RPMI7951 (cell line): ENCODE measurements at regions not wholly inside any gene's neighbourhood (a gene's known extent, or its start where the extent isn't known, plus 50 kb on each side); places are given as distances from the start of the nearest gene placed in this dataset.

Experiments used
- DNase-seq: peaks from one replicate; pipeline ENCODE4 v3.0.0-alpha.2; 2012; ENCODE audit warnings: low read depth

- DNase-seq: no peak
These were observed 244.7 kb downstream of the PTEN start for GRCh38 chr10:88108115-88108610.

GRCh38 chr10:88110355-88110754 lies 246.9 kb downstream of the PTEN start:
- peak; percentile 84 for DNase-seq

GRCh38 chr10:88110822-88111221 lies 247.4 kb downstream of the PTEN start:
- no peak for DNase-seq

GRCh38 chr10:88111294-88111693 lies 247.9 kb downstream of the PTEN start:
- no peak for DNase-seq

- no peak for DNase-seq
These were observed 249.8 kb downstream of the PTEN start for GRCh38 chr10:88113232-88113631.

GRCh38 chr10:88113657-88114272 lies 250.3 kb downstream of the PTEN start:
- no peak for DNase-seq

GRCh38 chr10:88114368-88114767 lies 250.9 kb downstream of the PTEN start:
- peak; percentile 27 for DNase-seq

GRCh38 chr10:88115407-88115806 lies 252.0 kb downstream of the PTEN start:
- peak; percentile 20 for DNase-seq

GRCh38 chr10:88115968-88116367 lies 252.5 kb downstream of the PTEN start:
- DNase-seq: peak; percentile 67

GRCh38 chr10:88116481-88116880 lies 253.1 kb downstream of the PTEN start:
- peak; percentile 77 for DNase-seq

GRCh38 chr10:88116971-88117626 lies 253.7 kb downstream of the PTEN start:
- DNase-seq: no peak

GRCh38 chr10:88117869-88118632 lies 254.6 kb downstream of the PTEN start:
- DNase-seq: peak; percentile 41

GRCh38 chr10:88118729-88119128 lies 255.3 kb downstream of the PTEN start:
- peak; percentile 76 for DNase-seq

- DNase-seq: no peak
These were observed 255.7 kb downstream of the PTEN start for GRCh38 chr10:88119160-88119559.

GRCh38 chr10:88120075-88120474 lies 256.6 kb downstream of the PTEN start:
- no peak for DNase-seq

GRCh38 chr10:88120599-88121333 lies 257.3 kb downstream of the PTEN start:
- no peak for DNase-seq

GRCh38 chr10:88121361-88121760 lies 257.9 kb downstream of the PTEN start:
- DNase-seq: no peak

- no peak for DNase-seq
These were observed 258.7 kb downstream of the PTEN start for GRCh38 chr10:88122145-88122544.

GRCh38 chr10:88122576-88122975 lies 259.2 kb downstream of the PTEN start:
- no peak for DNase-seq

GRCh38 chr10:88125766-88126165 lies 262.3 kb downstream of the PTEN start:
- DNase-seq: peak; percentile 36

- DNase-seq: no peak
These were observed 263.3 kb downstream of the PTEN start for GRCh38 chr10:88126699-88127098.

GRCh38 chr10:88127269-88127668 lies 263.8 kb downstream of the PTEN start:
- DNase-seq: no peak
